HL-60 (cell line): ENCODE measurements at regions not wholly inside any gene's neighbourhood (a gene's known extent, or its start where the extent isn't known, plus 50 kb on each side); places are given as distances from the start of the nearest gene placed in this dataset.

Experiments used
- DNase-seq, 2 experiments: peaks; one replicate each; pipeline ENCODE4 v3.0.0-alpha.2; 2010 to 2020; ENCODE audit warnings: low read depth in 1 of 2, low spot score in 1 of 2
- H3K27ac ChIP-seq: fragments of 250-450 bp; sonication (Bioruptor Pico); replicated peaks from 2 replicates; pipeline ENCODE4 v1.5.1; 2020; ENCODE audit warnings: mild to moderate bottlenecking, moderate library complexity
- H3K27me3 ChIP-seq: fragments of 250-450 bp; sonication (Bioruptor Pico); 2 replicates; pipeline ENCODE4 v1.5.1; 2021; ENCODE audit warnings: mild to moderate bottlenecking, moderate library complexity; ENCODE audit not compliant: insufficient read depth, poor library complexity, severe bottlenecking
- H3K4me3 ChIP-seq: replicated peaks from 2 replicates; pipeline ENCODE4 v1.5.1; 2011; ENCODE audit warnings: mild to moderate bottlenecking, control low read depth, low read length; ENCODE audit not compliant: insufficient read depth
- GABPA ChIP-seq: IDR thresholded peaks from 2 replicates; pipeline ENCODE4 v1.6.1; 2012; ENCODE audit warnings: low read depth
- POLR2AphosphoS5 ChIP-seq: IDR thresholded peaks from 2 replicates; pipeline ENCODE4 v1.6.1; 2012; ENCODE audit warnings: low read depth
- SPI1 ChIP-seq: IDR thresholded peaks from 2 replicates; pipeline ENCODE4 v1.6.1; 2012; ENCODE audit warnings: low read depth, mild to moderate bottlenecking, borderline replicate concordance
- TF ChIP-seq, protein P1 (sequence below): IDR thresholded peaks from 2 replicates; pipeline ENCODE4 v1.6.1; 2012; ENCODE audit warnings: low read depth; ENCODE audit not compliant: insufficient replicate concordance
- TF ChIP-seq, protein P2 (sequence below): IDR thresholded peaks from one replicate; pipeline ENCODE4 v1.5.1; 2011; ENCODE audit warnings: low read length, control low read depth, inconsistent platforms; ENCODE audit not compliant: insufficient read depth

DNA sequence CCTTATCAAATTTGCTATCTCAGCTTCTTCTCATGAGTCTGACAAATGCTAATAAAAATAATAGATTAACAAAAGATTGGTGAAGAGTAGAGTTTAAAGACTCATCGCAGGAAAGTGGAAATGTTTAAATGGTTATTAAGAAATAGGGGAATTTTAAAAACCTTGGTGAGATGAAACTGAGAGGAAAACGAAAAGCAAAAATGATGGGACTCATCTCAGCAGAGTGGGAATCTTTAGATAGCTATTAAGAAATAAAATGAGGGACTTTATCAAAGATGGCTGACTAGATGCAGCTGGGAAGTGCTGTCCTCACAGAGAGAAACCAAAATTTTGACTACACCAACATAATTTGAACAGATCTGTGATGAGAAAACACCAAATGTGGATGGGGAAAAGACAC lies 79.2 kb upstream of the CD163 start:
- TF ChIP-seq, protein P1, sequence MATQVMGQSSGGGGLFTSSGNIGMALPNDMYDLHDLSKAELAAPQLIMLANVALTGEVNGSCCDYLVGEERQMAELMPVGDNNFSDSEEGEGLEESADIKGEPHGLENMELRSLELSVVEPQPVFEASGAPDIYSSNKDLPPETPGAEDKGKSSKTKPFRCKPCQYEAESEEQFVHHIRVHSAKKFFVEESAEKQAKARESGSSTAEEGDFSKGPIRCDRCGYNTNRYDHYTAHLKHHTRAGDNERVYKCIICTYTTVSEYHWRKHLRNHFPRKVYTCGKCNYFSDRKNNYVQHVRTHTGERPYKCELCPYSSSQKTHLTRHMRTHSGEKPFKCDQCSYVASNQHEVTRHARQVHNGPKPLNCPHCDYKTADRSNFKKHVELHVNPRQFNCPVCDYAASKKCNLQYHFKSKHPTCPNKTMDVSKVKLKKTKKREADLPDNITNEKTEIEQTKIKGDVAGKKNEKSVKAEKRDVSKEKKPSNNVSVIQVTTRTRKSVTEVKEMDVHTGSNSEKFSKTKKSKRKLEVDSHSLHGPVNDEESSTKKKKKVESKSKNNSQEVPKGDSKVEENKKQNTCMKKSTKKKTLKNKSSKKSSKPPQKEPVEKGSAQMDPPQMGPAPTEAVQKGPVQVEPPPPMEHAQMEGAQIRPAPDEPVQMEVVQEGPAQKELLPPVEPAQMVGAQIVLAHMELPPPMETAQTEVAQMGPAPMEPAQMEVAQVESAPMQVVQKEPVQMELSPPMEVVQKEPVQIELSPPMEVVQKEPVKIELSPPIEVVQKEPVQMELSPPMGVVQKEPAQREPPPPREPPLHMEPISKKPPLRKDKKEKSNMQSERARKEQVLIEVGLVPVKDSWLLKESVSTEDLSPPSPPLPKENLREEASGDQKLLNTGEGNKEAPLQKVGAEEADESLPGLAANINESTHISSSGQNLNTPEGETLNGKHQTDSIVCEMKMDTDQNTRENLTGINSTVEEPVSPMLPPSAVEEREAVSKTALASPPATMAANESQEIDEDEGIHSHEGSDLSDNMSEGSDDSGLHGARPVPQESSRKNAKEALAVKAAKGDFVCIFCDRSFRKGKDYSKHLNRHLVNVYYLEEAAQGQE = no peak
- no peak overlapping the region for H3K4me3 ChIP-seq
- H3K27me3 ChIP-seq = peaks cover 2% of the 10 kb centered on the region
- DNase-seq = no peak
- no peak overlapping the region for H3K27ac ChIP-seq

- Histone ChIP-seq H3K27me3 (peaks cover under 1% of the 10 kb centered on the region), H3K4me3 (no peak overlapping the region), H3K27ac (no peak overlapping the region)
- DNase-seq = no peak
- TF ChIP-seq, protein P2, sequence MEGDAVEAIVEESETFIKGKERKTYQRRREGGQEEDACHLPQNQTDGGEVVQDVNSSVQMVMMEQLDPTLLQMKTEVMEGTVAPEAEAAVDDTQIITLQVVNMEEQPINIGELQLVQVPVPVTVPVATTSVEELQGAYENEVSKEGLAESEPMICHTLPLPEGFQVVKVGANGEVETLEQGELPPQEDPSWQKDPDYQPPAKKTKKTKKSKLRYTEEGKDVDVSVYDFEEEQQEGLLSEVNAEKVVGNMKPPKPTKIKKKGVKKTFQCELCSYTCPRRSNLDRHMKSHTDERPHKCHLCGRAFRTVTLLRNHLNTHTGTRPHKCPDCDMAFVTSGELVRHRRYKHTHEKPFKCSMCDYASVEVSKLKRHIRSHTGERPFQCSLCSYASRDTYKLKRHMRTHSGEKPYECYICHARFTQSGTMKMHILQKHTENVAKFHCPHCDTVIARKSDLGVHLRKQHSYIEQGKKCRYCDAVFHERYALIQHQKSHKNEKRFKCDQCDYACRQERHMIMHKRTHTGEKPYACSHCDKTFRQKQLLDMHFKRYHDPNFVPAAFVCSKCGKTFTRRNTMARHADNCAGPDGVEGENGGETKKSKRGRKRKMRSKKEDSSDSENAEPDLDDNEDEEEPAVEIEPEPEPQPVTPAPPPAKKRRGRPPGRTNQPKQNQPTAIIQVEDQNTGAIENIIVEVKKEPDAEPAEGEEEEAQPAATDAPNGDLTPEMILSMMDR = no peak
- TF ChIP-seq SPI1 (no peak), POLR2AphosphoS5 (no peak), GABPA (no peak)
- TF ChIP-seq, protein P1 = no peak
Measured at GRCh38 chr12:7581625-7582024, 78.0 kb upstream of the CD163 start.

DNA sequence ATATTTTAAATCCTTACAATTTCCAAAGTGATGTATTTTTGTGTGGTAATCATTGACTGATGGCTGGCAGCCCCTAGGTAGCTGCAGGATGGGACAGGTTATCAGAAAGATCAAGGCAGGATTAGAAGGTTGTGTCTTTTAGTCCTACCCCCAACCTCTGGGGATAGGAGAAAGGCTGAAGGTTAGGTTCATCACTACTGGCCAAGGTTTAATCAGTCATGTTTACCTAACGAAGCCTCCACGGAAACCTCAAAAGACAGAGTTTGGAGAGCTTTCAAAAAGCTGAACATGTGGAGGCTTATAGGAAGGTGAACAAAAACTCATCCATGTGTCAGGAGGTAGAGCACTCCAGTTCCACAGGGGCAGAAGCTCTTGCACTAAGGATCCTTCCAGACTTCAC lies 77.5 kb upstream of the CD163 start:
- no peaks in the 10 kb centered on the region for H3K27me3 ChIP-seq
- H3K4me3 ChIP-seq = no peak overlapping the region
- no peak for DNase-seq
- no peak for TF ChIP-seq POLR2AphosphoS5
- TF ChIP-seq, protein P2 = no peak
- TF ChIP-seq, protein P1 = no peak
- TF ChIP-seq SPI1 = no peak
- TF ChIP-seq GABPA = no peak
- H3K27ac ChIP-seq = no peak overlapping the region

DNA sequence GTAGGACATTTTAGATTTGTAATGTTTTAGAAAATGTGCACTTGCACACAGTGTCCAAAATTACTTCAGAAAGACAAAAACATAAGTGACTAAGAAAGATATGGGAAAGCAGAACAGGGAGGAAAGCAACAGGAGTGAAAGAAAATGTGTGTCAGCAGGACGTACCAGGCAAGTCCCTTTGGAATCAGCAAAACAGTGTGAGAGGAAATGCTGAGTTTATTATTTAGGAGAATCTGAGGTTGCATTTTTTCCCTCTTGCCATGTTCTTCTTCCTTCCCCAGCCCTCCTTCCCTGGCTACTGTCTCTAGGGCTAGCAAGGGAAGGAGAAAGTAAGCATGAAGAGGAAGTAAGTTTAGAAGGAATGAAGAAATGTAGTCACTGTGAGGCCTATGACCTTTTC lies 67.7 kb upstream of the CD163 start:
- H3K4me3 ChIP-seq = no peak overlapping the region
- no peak overlapping the region for H3K27ac ChIP-seq
- no peak for DNase-seq
- H3K27me3 ChIP-seq = no peaks in the 10 kb centered on the region
- TF ChIP-seq, protein P1 = no peak
- TF ChIP-seq, protein P2 = no peak
- TF ChIP-seq POLR2AphosphoS5 (no peak), SPI1 (no peak), GABPA (no peak)
